ENCODE measurements at regions not wholly inside any gene's neighbourhood (a gene's known extent, or its start where the extent isn't known, plus 50 kb on each side); places are given as distances from the start of the nearest gene placed in this dataset.

- TF ChIP-seq EZH2 (IDR thresholded peaks at IDR 0.05; ENCODE audit: low read depth) (no peak), CTCF (conservative IDR thresholded peaks at IDR 0.05) (no peak)
These were observed 67.1 kb upstream of the UNC5A start for GRCh38 chr5:176743136-176743861.
